ENCODE measurements at regions not wholly inside any gene's neighbourhood (a gene's known extent, or its start where the extent isn't known, plus 50 kb on each side); places are given as distances from the start of the nearest gene placed in this dataset.

- Histone ChIP-seq H3K9ac (ENCODE audit: low read length) (no peak overlapping the region), H3K27me3 (ENCODE audit: insufficient read depth, low read length) (no peaks in the 10 kb centered on the region), H3K27ac (ENCODE audit: low read depth, low read length) (no peak overlapping the region), H3K4me3 (ENCODE audit: insufficient read depth, low read depth, low read length) (no peak overlapping the region), H3K36me3 (ENCODE audit: insufficient read depth, low read length) (no peaks in the 10 kb centered on the region), H2AFZ (ENCODE audit: low read depth, low read length) (no peak overlapping the region), H3K4me2 (ENCODE audit: low read length) (peak overlapping the region; percentile 93), H4K20me1 (ENCODE audit: insufficient read depth, low read length) (no peaks in the 10 kb centered on the region), H3K9me3 (ENCODE audit: insufficient read depth, low read depth, low read length) (no peaks in the 10 kb centered on the region), H3K79me2 (ENCODE audit: insufficient read depth, low read length) (no peaks in the 10 kb centered on the region), H3K4me1 (ENCODE audit: insufficient read depth, low read length) (no peaks in the 10 kb centered on the region)
- H3K36me3 Mint-ChIP-seq (ENCODE audit: low read depth, unreplicated experiment): no peaks in the 10 kb centered on the region
- peaks cover 5% of the 10 kb centered on the region for H3K4me1 Mint-ChIP-seq (ENCODE audit: low read depth, unreplicated experiment)
- TF ChIP-seq CTCF (IDR thresholded peaks at IDR 0.05; ENCODE audit: insufficient read depth, low read depth, low read length) (no peak), EZH2 (IDR thresholded peaks at IDR 0.05; ENCODE audit: insufficient read depth, low read length) (no peak)
- no peak overlapping the region for H3K4me3 Mint-ChIP-seq (ENCODE audit: unreplicated experiment)
- no peak for DNase-seq (ENCODE audit: low read depth)
- H3K9me3 Mint-ChIP-seq (ENCODE audit: unreplicated experiment): no peaks in the 10 kb centered on the region
- FAIRE-seq: no peak
- no peaks in the 10 kb centered on the region for H3K27me3 Mint-ChIP-seq (ENCODE audit: low read depth, unreplicated experiment)
- no peak overlapping the region for H3K27ac Mint-ChIP-seq (ENCODE audit: unreplicated experiment)
These were observed 209.0 kb upstream of the NUDT4 start for GRCh38 chr12:93168751-93169150.

GRCh38 chr12:93169536-93169935 lies 208.2 kb upstream of the NUDT4 start:
- Histone ChIP-seq H3K4me1 (ENCODE audit: insufficient read depth, low read length) (no peaks in the 10 kb centered on the region), H2AFZ (ENCODE audit: low read depth, low read length) (no peak overlapping the region), H4K20me1 (ENCODE audit: insufficient read depth, low read length) (no peaks in the 10 kb centered on the region), H3K9me3 (ENCODE audit: insufficient read depth, low read depth, low read length) (no peaks in the 10 kb centered on the region), H3K4me3 (ENCODE audit: insufficient read depth, low read depth, low read length) (no peak overlapping the region), H3K9ac (ENCODE audit: low read length) (no peak overlapping the region), H3K27ac (ENCODE audit: low read depth, low read length) (no peak overlapping the region), H3K4me2 (ENCODE audit: low read length) (no peak overlapping the region), H3K36me3 (ENCODE audit: insufficient read depth, low read length) (no peaks in the 10 kb centered on the region), H3K79me2 (ENCODE audit: insufficient read depth, low read length) (no peaks in the 10 kb centered on the region), H3K27me3 (ENCODE audit: insufficient read depth, low read length) (no peaks in the 10 kb centered on the region)
- DNase-seq (ENCODE audit: low read depth) (no peak), FAIRE-seq (no peak)
- Mint-ChIP-seq H3K36me3 (ENCODE audit: low read depth, unreplicated experiment) (no peaks in the 10 kb centered on the region), H3K27me3 (ENCODE audit: low read depth, unreplicated experiment) (no peaks in the 10 kb centered on the region), H3K27ac (ENCODE audit: unreplicated experiment) (no peak overlapping the region), H3K9me3 (ENCODE audit: unreplicated experiment) (no peaks in the 10 kb centered on the region), H3K4me1 (ENCODE audit: low read depth, unreplicated experiment) (no peaks in the 10 kb centered on the region), H3K4me3 (ENCODE audit: unreplicated experiment) (no peak overlapping the region)
- TF ChIP-seq CTCF (IDR thresholded peaks at IDR 0.05; ENCODE audit: insufficient read depth, low read depth, low read length) (no peak), EZH2 (IDR thresholded peaks at IDR 0.05; ENCODE audit: insufficient read depth, low read length) (no peak)

- no peaks in the 10 kb centered on the region for H3K27me3 ChIP-seq (ENCODE audit: insufficient read depth, low read length)
- TF ChIP-seq EZH2 (IDR thresholded peaks at IDR 0.05; ENCODE audit: insufficient read depth, low read length): no peak
- no peak for TF ChIP-seq CTCF (IDR thresholded peaks at IDR 0.05; ENCODE audit: insufficient read depth, low read depth, low read length)
- H2AFZ ChIP-seq (ENCODE audit: low read depth, low read length): no peak overlapping the region
- Mint-ChIP-seq H3K9me3 (ENCODE audit: unreplicated experiment) (no peaks in the 10 kb centered on the region), H3K4me3 (ENCODE audit: unreplicated experiment) (no peak overlapping the region), H3K27ac (ENCODE audit: unreplicated experiment) (no peak overlapping the region), H3K36me3 (ENCODE audit: low read depth, unreplicated experiment) (no peaks in the 10 kb centered on the region), H3K4me1 (ENCODE audit: low read depth, unreplicated experiment) (peaks cover under 1% of the 10 kb centered on the region), H3K27me3 (ENCODE audit: low read depth, unreplicated experiment) (no peaks in the 10 kb centered on the region)
- no peaks in the 10 kb centered on the region for H3K9me3 ChIP-seq (ENCODE audit: insufficient read depth, low read depth, low read length)
- FAIRE-seq: no peak
- DNase-seq (ENCODE audit: low read depth): no peak
- no peak overlapping the region for H3K4me2 ChIP-seq (ENCODE audit: low read length)
- H3K36me3 ChIP-seq (ENCODE audit: insufficient read depth, low read length): no peaks in the 10 kb centered on the region
- peaks cover 8% of the 10 kb centered on the region for H3K4me1 ChIP-seq (ENCODE audit: insufficient read depth, low read length)
- H3K79me2 ChIP-seq (ENCODE audit: insufficient read depth, low read length): no peaks in the 10 kb centered on the region
- H3K4me3 ChIP-seq (ENCODE audit: insufficient read depth, low read depth, low read length): no peak overlapping the region
- H3K9ac ChIP-seq (ENCODE audit: low read length): no peak overlapping the region
- no peak overlapping the region for H3K27ac ChIP-seq (ENCODE audit: low read depth, low read length)
- H4K20me1 ChIP-seq (ENCODE audit: insufficient read depth, low read length): no peaks in the 10 kb centered on the region
These were observed 206.8 kb upstream of the NUDT4 start for GRCh38 chr12:93170928-93171327.

All from astrocyte (in vitro differentiated cells and primary cell).